Inflammatory macrophage treated with lipopolysaccharide for 1 hour (primary cell): ENCODE measurements at regions not wholly inside any gene's neighbourhood (a gene's known extent, or its start where the extent isn't known, plus 50 kb on each side); places are given as distances from the start of the nearest gene placed in this dataset.
A peak's percentile ranks its signal among the peaks of the same experiment; 100 is the strongest.

ENCODE experiments used
- DNase-seq, 2 donors: peaks; one replicate each; pipeline ENCODE4 v3.0.0-alpha.2; 2020 to 2022

DNA sequence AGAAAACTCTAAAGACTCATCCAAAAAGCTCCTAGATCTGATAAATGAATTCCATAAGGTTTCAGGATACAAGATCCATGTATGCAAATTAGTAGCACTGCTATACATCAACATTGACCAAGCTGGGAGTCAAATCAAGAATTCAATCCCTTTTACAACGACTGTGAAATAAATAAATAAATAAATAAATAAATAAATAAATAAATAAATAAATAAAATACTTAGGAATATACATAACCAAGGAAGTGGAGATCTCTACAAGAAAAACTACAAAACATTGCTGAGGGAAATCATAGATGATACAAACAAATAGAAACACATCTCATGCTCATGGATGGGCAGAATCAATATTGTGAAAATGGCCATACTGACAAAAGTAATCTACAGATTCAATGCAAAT lies 132.0 kb upstream of the NRSN1 start:
- DNase-seq: no peak

DNA sequence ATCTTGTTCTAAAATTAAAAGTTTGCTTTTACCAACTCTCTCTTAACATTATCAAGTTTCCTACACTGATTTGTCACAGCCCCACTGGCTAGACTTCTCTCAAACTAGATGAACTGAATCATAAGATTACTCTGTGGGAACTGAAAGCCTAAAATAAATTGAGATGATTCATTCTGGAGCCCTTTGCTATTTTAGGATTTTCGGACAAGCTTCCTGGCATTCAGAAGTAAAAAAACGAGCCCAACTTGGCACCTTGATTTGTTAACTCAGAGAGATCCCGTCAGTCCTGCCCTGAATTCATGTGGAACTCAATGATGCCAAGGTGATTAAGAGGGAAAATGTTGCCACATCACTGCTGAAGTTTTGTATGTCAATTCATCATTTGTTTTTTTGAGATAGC lies 122.0 kb upstream of the NRSN1 start:
- DNase-seq: no peak

DNA sequence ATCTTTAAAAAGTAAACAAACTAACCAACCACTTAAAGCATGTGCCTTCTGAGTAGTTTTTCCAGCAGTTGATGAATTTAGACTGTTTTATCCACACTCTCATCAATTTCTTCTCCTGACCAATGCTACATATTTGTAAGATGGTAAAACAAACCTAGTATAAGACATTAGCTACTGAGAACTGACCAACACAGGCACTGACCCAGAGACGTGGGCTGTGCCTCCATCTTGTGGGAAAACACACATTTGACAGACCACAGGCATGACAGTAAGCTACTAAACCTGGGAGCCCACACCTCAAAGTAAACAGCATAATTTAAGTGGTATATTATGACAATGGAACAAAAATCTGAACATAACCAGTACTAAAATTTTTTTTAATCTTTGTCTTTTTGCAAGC lies 121.4 kb upstream of the NRSN1 start:
- no peak for DNase-seq

DNA sequence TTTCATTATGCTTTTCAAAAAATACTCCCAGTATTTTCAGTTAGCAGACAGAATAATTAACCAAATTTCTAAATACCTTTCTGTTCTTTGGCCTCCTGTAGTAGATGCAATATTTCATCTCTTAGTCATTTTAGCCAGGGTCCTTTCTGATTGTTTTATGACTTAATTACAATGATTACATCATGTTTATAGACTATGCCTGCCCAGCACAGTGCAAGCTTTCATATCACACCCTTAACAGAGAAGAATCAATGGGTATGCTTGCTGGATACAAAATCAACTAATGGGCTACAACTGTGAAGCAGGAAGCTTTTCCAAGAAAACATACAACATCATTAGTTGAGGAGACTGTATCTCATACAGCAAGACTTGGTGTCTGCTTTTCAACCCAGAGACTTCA lies 119.8 kb upstream of the NRSN1 start:
- no peak for DNase-seq

DNA sequence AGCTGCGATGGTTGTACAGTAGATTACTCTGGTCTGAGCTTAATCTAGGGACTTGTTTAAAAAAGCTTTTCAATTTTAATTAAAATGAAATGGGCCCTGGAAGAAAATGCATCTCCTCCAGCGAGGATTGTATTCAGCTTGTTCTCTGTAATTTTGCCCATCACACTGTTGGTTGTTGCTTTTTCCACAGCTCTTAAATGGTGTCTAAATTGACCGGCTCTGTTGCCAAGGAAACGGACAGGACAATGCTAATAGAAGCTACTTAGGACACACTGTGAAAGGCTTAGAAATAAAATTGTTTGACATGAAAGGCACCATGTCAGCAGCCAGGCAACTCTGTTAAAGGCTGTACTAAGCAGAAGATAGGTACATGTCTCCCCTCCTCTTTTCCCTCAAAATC lies 116.7 kb upstream of the NRSN1 start:
- no peak for DNase-seq

DNA sequence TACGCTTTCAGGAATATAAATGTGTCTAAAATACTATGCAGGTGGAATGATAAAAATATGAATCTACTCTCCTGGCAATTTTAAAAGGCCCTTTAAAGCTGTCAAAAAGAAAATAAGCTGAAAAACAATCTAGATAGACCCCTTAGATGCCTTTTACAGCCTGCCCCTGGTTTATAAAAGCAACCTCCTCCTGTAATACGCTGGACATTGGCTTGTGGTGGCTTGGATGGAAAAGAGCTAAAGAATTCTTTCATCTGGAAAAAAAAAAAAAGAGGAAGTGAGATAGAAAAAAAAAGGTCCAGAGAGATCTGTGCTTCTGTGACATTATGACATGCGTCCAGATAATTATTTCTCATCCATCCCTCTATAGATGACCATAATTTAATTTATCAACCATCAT lies 115.9 kb upstream of the NRSN1 start:
- no peak for DNase-seq

DNA sequence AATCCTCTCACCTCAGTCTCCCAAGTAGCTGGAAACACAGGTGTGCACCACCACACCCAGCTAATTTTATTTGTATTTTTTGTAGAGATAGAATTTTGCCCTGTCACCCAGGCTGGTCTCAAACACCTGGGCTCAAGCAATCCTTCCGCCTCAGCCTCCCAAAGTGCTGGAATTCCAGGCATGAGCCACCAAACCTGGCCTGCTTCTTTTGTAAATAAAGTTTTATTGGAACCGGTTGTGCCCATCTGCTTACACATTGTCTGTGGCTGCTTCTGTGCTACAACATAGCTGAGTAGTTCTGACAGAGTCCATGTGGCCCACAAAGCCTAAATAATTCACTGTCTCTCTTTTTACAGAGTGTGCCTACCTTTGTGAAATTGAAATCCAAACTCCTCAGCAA lies 109.7 kb upstream of the NRSN1 start:
- no peak for DNase-seq

DNA sequence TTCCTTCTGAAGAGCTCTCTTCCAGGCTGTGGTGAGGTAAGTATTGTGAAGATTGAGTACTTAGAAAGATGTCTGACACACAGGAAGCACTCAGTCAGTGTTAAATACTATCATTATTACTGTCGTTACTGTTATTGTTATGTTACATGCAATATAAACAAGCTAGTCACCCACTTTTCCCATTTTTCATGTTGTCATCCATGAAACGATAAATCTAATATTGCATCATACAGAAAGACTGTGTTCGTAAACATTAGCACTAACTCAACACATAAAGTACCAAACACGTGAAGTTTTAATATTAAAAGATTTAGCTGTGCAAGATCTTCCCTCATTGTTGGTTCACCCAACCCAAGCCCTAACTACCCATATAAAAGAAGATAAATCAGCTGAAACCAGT lies 109.2 kb upstream of the NRSN1 start:
- no peak for DNase-seq

DNA sequence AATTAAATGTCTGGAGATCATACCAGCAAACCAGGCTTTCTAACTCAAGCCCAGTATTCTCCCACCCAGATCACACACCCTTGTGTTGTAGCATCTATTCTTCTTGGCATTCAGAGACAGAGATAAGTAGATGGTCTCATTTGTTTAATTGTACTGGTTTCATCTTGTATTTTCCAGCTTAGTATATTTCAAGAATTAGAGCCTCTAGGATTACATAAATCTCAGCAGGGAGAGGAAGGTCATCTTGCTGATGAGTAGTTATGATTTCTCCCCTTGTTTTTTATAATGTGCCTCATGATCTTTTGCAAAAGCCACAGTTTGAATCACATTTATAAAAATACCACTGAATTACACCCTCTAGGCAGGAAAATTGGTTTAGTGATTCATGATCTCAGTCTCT lies 106.6 kb upstream of the NRSN1 start:
- DNase-seq: no peak

DNA sequence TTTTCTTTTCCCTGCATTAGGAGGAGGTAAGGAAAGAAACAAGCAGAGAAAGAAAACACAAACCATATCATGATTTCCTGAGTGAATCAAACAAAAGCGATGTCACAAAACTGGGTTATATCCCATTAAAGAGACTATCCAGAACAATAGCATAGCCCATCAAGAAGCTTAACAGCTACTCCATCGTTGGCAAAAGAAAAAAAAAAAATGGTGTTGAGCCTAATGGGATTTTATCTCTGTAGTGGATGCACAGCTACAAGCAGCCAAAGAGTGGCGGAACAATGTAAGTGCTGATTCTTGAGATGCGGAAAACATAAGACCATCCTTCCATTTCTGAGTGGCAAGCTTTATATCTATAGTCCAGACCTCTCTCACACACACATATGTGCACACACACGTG lies 106.2 kb upstream of the NRSN1 start:
- no peak for DNase-seq

DNA sequence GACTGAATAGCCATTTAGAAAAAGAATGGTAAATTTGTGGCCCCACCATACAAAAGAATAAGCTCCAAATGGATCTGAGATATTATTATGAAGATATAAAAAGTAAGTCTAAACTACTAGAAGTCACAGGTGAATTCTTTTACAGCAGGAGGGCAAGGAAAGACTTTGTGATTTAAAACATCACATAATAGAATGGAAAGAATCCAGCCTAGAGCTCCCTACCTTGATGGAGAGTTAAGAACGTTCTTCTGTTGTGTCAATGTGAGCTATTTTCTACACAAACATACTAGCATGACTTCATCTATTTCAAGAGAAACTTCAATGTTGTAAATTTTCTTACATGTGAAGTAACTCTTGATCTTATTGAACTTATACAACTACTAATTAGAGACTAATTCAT lies 100.0 kb upstream of the NRSN1 start:
- no peak for DNase-seq

DNA sequence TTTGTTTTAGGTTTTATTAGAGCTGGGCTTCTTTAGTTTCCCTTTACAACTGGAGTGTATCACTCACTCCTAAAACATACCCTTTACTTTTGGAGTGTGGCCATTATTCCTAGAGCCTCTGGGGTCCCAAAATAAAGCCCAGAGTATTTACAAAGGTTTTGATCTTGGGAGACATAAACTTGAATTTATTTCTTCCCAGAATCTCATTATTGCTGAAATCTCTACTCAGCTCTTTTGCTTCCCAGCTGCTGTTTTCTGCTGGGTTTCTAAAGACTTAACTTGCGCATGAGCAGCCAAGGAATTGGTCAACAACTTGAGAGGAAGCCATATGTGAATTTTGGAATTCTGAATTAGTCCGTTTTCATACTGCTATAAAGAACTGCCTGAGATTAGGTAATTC lies 94.5 kb upstream of the NRSN1 start:
- no peak for DNase-seq

DNA sequence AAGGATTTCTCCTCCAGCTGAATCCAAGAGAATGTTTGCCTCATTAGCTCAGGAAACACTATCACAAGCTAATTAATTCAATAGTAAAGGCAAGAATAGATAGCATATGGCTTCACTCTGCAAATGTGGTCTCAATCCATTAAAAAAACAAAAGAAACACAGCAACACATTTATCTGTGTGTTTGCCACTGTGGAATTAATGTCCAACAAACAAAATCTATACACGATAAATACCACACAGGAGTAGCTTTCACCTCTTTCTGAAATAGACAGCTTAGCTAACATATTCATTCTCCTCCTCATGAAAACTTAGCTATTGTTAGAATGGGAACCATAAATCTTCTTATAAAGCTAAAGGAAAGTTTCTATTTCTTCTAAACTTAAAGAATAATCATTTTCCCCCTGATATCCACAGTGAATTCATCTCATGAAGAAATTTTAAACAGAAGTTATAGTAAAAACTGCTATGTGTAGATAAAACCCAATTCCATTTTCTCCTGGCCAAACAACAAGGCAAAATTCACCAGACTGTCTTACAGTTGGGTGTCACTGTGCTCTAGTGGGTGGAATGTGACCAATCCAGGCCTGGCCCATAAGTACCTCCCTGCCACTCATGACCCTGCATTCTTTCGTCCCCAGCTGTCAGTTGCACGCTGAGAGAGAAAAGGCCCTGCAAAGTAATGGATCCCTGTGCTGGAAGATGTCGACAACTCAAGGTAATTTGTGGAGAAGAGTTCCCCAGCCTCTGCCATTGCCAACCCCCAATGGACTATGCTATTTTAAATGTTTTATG lies 92.9 kb upstream of the NRSN1 start:
- DNase-seq: no peak

DNA sequence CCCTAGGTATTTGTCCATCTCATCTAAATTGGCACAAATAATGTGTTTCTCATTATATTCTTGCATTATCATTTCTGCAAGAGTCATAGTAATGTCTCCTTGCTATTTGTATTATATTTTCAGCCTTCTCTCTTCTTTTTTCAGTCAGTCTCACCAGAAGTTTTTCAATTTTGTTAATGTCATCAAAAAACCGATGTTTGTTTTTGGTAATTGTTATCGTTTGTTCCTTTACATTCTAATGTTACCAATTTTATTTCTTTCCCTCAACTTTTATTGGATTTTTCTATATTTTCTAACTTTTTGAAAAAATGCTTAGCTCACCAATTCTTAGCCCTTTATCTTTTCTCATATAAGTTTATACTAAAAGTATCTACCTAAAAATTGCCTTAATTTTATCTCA lies 82.2 kb upstream of the NRSN1 start:
- no peak for DNase-seq

DNA sequence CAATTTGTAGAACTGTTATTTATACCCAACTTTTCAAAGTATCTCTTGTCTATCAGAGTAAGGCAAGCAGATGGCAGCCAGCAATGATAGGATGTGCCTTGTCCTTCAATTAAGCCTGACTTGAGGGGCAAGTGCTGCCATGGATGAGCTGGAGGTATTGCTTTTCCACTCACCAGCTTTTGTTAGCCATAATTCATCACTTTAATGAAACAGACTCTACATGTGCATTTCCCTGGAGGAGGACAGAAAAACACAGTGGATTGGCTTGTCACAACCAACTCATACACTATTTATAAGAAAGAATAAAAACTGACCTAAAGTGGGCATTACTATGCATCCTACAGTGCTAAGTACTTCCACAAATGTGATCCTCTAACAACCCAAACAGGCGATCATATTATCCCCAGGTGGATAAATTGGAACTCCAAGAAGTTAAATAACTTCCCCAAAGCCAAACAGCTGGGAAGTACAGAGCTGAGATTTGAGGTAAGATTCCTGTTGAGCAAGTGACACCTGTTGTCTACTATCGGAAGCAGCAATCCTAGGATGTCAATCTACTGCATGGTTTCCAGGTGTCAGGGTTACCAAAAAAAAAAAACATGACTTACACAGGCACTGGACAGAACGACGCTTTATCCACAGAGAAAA lies 73.9 kb upstream of the NRSN1 start:
- DNase-seq: no peak

DNA sequence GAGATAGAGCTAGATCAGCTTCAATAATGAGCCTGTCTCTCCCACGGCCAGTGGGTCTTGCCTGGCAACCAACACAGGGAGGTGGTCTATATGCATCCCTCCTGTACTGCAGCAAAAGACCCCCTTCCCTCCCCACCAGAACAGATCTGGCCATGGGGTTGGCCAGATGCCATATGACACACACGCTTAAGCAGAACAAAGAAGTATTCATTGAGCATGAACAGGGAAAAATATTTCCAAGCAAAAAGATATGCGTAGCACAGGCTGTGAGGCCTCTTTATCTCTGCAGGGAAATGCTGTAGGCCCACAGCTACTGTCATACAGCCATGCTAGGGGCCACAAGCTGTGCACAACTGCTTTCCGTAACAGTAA lies 73.4 kb upstream of the NRSN1 start:
- DNase-seq: no peak

DNA sequence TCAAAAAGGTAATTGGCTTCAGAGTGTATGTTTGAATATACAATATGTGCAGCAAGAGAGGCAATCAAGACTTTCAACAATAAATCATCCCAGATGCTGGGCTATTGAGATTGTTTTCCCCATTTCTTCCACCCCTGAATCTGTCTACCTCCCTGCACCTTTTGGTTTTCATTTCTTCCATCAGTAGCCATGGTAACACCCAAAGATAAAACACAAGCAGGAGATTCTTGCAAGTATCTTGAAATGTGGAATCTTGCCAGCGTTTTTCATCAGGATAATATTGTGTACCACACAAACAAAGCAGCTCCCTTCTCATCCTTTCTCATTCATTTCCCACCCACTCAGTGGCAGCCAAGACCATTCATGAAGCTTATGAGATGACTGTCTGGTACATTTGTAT lies 73.0 kb upstream of the NRSN1 start:
- DNase-seq: no peak

DNA sequence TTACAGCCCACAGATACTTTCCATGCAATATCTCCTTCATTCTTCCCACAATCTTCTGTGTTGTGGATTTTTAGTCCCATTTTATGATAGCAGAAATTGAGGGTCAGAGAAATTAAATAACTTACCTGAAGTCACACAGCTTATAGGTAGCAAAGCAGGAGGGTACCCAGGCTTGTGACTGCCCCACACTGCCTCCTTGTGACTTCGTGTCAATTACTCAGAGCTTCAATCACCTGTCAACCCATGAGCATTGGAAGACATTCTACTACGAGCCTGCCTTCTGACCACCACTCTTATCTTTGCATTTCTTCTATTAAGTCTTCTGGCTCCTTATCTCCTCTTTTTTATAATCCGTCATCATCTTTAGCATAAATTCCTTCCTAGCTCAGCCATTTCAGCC lies 71.6 kb upstream of the NRSN1 start:
- DNase-seq: no peak

DNA sequence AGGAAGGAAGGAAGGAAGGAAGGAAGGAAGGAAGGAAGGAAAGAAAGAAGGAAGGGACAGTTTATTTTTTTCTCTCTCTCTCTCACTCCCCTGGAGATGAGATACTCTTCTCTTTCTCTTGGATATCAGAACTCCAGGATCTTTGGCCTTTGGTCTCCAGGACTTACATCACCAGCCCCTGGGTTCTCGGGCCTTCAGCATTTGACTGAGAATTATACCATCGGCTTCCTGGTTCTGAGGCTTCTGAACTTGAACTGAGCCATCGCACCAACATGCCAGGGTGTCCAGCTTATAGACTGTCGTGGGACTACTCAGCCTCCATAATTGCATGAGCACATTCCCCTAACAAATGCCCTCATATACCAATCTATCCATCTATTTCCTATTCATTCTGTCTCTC lies 69.4 kb upstream of the NRSN1 start:
- DNase-seq: no peak

DNA sequence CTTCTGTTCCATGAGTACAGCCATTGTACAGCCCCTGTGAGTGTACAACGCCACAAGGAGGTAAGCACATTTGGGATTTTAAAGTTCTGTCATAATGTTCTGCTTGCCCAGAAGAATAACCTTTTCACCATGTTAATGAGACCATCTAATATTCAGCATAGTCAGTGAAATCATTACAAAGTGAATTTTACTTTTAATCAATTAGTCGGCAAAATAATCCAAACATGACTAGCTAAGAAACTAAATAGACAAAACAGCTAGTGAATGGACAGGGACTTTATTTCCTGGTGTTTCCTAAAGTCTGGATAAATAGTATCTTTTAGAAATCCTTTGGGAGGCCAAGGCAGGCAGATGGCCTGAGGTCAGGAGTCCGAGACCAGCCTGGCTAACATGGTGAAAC lies 69.0 kb upstream of the NRSN1 start:
- no peak for DNase-seq

DNA sequence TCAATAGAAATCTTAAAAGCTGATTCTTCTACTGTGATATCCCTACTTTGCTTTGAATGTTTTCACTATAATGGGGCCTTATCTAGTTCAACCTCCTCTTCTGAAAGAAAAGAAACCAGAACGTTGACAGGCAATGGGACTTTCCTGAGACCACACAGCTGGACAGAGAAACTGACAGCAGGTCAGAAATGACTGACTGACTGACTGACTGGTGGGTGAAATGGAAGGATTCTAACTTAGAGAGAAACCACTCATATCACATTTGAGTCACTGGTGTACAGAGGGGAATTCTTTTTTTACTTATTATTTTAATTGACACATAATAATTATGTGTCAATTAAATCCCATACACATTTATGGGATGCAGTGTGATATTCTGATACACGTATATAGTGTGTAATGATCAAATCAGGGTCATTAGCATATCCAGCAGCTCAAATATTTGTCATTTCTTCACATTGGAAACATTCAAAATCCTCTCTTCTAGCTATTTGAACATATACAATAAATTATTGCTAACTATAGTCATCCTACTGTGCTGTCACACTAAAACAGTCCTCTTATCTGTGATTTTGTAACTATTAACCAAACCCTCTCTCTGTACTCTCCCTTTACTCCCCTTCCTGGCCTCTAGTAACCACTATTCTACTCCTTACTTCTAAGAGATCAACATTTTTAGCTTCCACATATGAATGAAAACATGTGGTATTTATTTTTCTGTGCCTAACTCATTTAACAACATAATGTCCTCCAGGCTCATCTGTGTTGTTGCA lies 64.8 kb upstream of the NRSN1 start:
- DNase-seq: no peak

DNA sequence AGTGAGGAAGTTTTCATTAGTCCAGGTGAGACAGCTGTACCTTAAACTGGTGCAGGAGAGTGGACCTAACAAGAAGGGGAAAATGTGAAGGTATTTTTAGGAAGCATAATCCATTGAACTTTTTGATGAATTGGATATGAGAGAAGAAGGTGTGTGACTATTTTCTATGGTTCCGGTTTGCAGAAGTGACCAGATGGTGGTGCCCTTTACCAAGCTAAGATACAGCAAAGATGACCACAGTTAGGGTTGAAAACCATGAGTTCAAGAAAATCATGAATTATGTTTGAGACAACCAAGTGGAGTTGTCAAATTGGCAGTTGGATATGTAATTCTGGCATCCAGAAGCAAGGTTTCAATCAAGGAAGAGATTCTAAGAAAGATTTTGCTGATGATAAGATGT lies 61.9 kb upstream of the NRSN1 start:
- peak in 1 of 2 donors; percentile 26 for DNase-seq

DNA sequence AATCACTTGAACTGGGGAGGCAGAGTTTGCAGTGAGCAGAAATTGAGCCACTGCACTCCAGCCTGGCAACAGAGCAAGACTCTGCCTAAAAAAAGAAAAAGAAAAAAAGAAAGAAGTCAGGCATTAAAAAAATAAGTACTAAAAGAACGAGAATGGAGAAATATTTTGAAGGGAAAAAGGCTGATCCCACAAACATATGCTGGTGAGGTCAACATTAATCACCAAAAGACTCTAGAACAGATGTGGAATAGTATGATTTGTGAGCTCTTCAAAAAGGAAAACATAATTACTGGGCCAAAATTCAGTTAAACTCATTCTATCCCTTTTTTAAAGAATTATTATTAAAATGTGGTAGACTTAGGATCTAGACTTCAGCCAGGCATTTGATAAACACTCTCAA lies 61.2 kb upstream of the NRSN1 start:
- DNase-seq: no peak

DNA sequence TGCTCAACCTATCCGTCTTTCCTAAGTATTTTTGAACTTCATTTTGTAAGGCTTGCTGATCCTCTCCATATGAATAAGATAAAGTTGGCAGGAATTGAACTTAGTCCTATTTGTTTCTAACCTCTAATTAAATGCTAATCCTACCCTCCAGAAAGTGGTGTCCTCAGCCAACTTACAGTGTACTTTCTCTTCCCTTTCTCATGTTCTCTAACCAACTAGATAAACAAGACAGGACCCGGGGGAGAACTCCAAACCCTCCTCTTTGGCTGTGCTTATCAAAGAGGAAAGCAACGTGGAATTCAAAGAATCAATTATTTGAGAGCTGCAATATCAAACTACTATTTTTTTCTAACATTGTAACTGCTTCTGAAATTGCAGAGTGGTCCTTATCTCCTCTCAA lies 56.5 kb upstream of the NRSN1 start:
- DNase-seq: no peak
